HPDE6-E6E7 (cell line): ENCODE measurements at regions not wholly inside any gene's neighbourhood (a gene's known extent, or its start where the extent isn't known, plus 50 kb on each side); places are given as distances from the start of the nearest gene placed in this dataset.

Source experiments
- DNase-seq: peaks from one replicate; pipeline ENCODE4 v3.0.0; 2011; ENCODE audit warnings: missing footprints; ENCODE audit errors: extremely low spot score

- DNase-seq: no peak
Measured at GRCh38 chr14:96980835-96981234, 183.7 kb downstream of the VRK1 start.

GRCh38 chr14:96986256-96987085 lies 189.3 kb downstream of the VRK1 start:
- DNase-seq: no peak

GRCh38 chr14:96987086-96987474 lies 189.9 kb downstream of the VRK1 start:
- DNase-seq: no peak

GRCh38 chr14:96987771-96988170 lies 190.6 kb downstream of the VRK1 start:
- no peak for DNase-seq

GRCh38 chr14:96989306-96989705 lies 192.1 kb downstream of the VRK1 start:
- DNase-seq: no peak

GRCh38 chr14:96991226-96991625 lies 194.0 kb downstream of the VRK1 start:
- no peak for DNase-seq

GRCh38 chr14:96994999-96995398 lies 197.8 kb downstream of the VRK1 start:
- DNase-seq: no peak

GRCh38 chr14:96997269-96997668 lies 200.1 kb downstream of the VRK1 start:
- no peak for DNase-seq

GRCh38 chr14:96997996-96998395 lies 200.8 kb downstream of the VRK1 start:
- DNase-seq: no peak

- DNase-seq: no peak
Measured at GRCh38 chr14:96999654-97000155, 202.5 kb downstream of the VRK1 start.

GRCh38 chr14:97002454-97002853 lies 205.3 kb downstream of the VRK1 start:
- no peak for DNase-seq

- DNase-seq: no peak
Measured at GRCh38 chr14:97005934-97006333, 208.8 kb downstream of the VRK1 start.

- DNase-seq: no peak
Measured at GRCh38 chr14:97010491-97011160, 213.4 kb downstream of the VRK1 start.

GRCh38 chr14:97013878-97014277 lies 216.7 kb downstream of the VRK1 start:
- DNase-seq: no peak

GRCh38 chr14:97021001-97021400 lies 223.8 kb downstream of the VRK1 start:
- DNase-seq: no peak

- DNase-seq: no peak
Measured at GRCh38 chr14:97021571-97022168, 224.5 kb downstream of the VRK1 start.

GRCh38 chr14:97022741-97023140 lies 225.6 kb downstream of the VRK1 start:
- DNase-seq: no peak

- no peak for DNase-seq
Measured at GRCh38 chr14:97023871-97024270, 226.7 kb downstream of the VRK1 start.

- DNase-seq: no peak
Measured at GRCh38 chr14:97024300-97024699, 227.1 kb downstream of the VRK1 start.

- no peak for DNase-seq
Measured at GRCh38 chr14:97025722-97026121, 228.5 kb downstream of the VRK1 start.

GRCh38 chr14:97027256-97027999 lies 230.2 kb downstream of the VRK1 start:
- no peak for DNase-seq

GRCh38 chr14:97028382-97028781 lies 231.2 kb downstream of the VRK1 start:
- no peak for DNase-seq
